Left lung (tissue), 4 donors: ENCODE measurements at regions not wholly inside any gene's neighbourhood (a gene's known extent, or its start where the extent isn't known, plus 50 kb on each side); places are given as distances from the start of the nearest gene placed in this dataset.

ENCODE experiments used
- ATAC-seq: fragments of 200-7000 bp; cut with Tn5 transposase; one replicate; pipeline ENCODE4 v1.9.1; 2020; ENCODE audit warnings: moderate library complexity
- DNase-seq, 4 donors: peaks; one replicate each; pipeline ENCODE4 v3.0.0-alpha.2; 2013 to 2020
- H3K27ac ChIP-seq, 2 donors: fragments of 200-600 bp; sonication (generic) in 1 of 2; one replicate each; pipeline versions ENCODE4 v1.5.0 to v1.8.0; 2020 to 2021
- H3K27me3 ChIP-seq, 2 donors: fragments of 200-600 bp; sonication (generic) in 1 of 2; one replicate each; pipeline versions ENCODE4 v1.5.0 to v1.8.0; 2020 to 2021
- H3K36me3 ChIP-seq, 2 donors: fragments of 200-600 bp; sonication (generic) in 1 of 2; one replicate each; pipeline versions ENCODE4 v1.5.0 to v1.8.0; 2020 to 2021
- H3K4me1 ChIP-seq, 2 donors: fragments of 200-600 bp; one replicate each; pipeline ENCODE4 v1.8.0; 2021
- H3K4me3 ChIP-seq, 2 donors: fragments of 200-600 bp; sonication (generic) in 1 of 2; one replicate each; pipeline versions ENCODE4 v1.5.0 to v1.8.0; 2020 to 2021; ENCODE audit warnings: mild to moderate bottlenecking in 1 of 2
- H3K9me3 ChIP-seq, 2 donors: fragments of 200-600 bp; sonication (generic) in 1 of 2; one replicate each; pipeline versions ENCODE4 v1.5.0 to v1.8.0; 2020 to 2021
- intact Hi-C, 2 donors: fragments of 100-400 bp; cut with DNase I; formaldehyde crosslinking; loops; one replicate each; pipeline versions ENCODE4 v1.11.2 to v1.14.2; 2022
- TF ChIP-seq, protein P1 (sequence below), 2 donors: fragments of 200-600 bp; sonication (generic) in 1 of 2; IDR thresholded peaks; one replicate each; pipeline versions ENCODE4 v1.5.0 to v1.8.0; 2021; ENCODE audit warnings: antibody characterized with exemption in 2 of 2
- donor health status: DM: no; HTN: yes; CAD: no.
- donor health status: DM: no; HTN: no; CAD: no.

DNA sequence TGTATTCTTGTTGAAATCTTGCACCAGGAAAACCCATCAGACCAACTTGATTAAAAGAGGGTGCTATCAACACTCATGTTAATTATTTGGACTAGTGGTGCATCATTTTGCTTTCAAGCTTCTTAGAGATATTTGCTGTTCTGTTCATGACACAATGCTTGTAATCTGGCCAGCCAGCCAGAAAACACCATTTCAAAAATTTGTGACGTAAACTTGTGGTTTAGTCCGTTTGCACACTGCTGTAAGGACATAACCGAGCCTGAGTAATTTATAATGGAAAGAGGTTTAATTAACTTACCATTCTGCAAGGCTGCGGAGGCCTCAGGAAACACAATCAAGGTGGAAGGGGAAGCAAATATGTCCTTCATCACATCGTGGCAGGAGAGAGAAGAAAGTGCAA lies 374.3 kb upstream of the TGFBR2 start:
- ATAC-seq = peak; percentile 22
- H3K27ac ChIP-seq = peak overlapping the region in 1 of 2 donors; percentile 28

DNA sequence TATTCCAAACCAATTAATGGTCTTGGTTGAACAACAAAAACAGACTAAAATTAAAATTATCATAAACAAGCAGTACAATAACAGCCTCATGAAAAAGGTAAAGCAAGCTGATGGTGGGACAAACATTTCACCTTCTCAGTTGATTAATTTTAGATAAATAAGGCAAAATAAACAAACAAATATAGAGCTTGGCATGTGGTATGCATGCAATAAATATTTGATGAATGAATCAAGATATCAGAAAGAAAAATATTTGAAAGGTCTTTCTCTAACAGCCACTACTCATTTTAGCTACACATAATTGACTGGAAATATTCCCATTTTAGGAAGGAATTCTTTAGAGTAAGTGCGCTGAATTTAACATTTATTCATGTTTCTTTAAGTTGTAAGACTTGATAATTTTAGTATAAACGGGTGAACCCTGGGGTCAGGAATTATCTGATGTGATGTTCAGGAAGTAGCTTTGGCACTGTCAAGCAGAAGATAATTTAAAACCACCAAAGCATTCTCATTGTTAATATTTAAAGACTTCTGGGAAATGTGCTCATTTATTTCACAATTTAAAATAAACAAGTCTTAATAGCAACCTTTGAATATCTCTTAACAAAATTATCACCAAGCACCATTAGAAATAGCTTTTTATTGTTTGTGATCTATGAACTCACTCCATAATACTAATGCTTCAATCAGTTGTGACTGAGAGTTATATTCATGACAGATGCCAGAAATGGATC lies 372.3 kb upstream of the TGFBR2 start:
- H3K4me3 ChIP-seq = no peak overlapping the region
- ATAC-seq = no peak
- H3K9me3 ChIP-seq = no peaks in the 10 kb centered on the region
- no peaks in the 10 kb centered on the region for H3K27me3 ChIP-seq
- no peaks in the 10 kb centered on the region for H3K36me3 ChIP-seq
- no peak for DNase-seq
- H3K27ac ChIP-seq = peak overlapping the region in 1 of 2 donors; percentile 41
- TF ChIP-seq, protein P1, sequence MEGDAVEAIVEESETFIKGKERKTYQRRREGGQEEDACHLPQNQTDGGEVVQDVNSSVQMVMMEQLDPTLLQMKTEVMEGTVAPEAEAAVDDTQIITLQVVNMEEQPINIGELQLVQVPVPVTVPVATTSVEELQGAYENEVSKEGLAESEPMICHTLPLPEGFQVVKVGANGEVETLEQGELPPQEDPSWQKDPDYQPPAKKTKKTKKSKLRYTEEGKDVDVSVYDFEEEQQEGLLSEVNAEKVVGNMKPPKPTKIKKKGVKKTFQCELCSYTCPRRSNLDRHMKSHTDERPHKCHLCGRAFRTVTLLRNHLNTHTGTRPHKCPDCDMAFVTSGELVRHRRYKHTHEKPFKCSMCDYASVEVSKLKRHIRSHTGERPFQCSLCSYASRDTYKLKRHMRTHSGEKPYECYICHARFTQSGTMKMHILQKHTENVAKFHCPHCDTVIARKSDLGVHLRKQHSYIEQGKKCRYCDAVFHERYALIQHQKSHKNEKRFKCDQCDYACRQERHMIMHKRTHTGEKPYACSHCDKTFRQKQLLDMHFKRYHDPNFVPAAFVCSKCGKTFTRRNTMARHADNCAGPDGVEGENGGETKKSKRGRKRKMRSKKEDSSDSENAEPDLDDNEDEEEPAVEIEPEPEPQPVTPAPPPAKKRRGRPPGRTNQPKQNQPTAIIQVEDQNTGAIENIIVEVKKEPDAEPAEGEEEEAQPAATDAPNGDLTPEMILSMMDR (IDR thresholded peaks at IDR 0.05) = no peak
- intact Hi-C loops = no loop called here
- peaks cover 0 to 18% of the 10 kb centered on the region in 2 donors for H3K4me1 ChIP-seq

More for the DNA sequence above, 374.3 kb upstream of the TGFBR2 start:
- DNase-seq = no peak
- H3K4me3 ChIP-seq = no peak overlapping the region
- intact Hi-C loops = no loop called here
- H3K9me3 ChIP-seq = no peaks in the 10 kb centered on the region
- H3K36me3 ChIP-seq = no peaks in the 10 kb centered on the region
- TF ChIP-seq, protein P1 (IDR thresholded peaks at IDR 0.05) = no peak
- peaks cover 13 to 37% of the 10 kb centered on the region in 2 donors for H3K4me1 ChIP-seq
- H3K27me3 ChIP-seq = no peaks in the 10 kb centered on the region

DNA sequence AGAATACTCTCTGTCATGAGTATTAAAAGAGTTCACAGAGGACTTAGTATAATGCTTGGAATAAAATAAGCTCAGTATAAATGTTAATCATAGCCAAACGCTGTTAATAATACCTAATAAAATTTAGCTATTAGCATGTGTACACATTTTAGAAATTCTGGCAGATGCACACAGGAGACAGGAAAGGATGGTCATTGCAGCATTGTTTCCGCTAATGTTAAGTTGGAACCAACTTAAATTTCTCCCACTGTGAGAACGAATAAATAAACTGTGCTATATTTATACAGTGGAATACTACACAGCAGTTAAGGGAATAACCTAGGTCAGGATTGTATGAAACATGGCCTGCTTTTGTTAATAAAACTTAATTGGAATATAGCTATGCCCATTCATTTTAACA lies 370.4 kb upstream of the TGFBR2 start:
- Histone ChIP-seq H3K4me1 (peaks cover 0 to 18% of the 10 kb centered on the region in 2 donors), H3K36me3 (no peaks in the 10 kb centered on the region), H3K27ac (no peak overlapping the region), H3K9me3 (no peaks in the 10 kb centered on the region), H3K27me3 (no peaks in the 10 kb centered on the region), H3K4me3 (no peak overlapping the region)
- TF ChIP-seq, protein P1 (IDR thresholded peaks at IDR 0.05) = no peak
- no peak for DNase-seq
- ATAC-seq = no peak
- intact Hi-C loops = no loop called here

DNA sequence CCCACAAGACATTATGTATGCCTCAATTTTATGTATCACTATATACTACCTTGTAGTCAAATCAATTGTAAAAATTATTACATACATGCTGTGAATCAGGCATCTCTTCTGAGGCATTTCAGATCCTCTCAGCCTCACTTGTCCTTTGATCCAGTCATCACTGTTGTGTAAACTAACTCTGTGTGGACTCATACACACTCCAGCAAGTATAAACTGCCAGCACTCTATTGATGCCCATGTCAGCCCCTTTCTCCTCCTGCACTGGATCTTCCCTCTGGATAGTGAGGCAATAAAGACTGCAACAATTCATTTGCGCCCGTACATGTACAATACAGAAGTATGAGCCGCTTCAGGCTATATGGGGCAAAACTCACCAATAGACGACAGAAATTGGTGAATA lies 364.7 kb upstream of the TGFBR2 start:
- Histone ChIP-seq H3K36me3 (no peaks in the 10 kb centered on the region), H3K27ac (no peak overlapping the region), H3K27me3 (no peaks in the 10 kb centered on the region), H3K4me1 (no peaks in the 10 kb centered on the region), H3K4me3 (no peak overlapping the region), H3K9me3 (no peaks in the 10 kb centered on the region)
- TF ChIP-seq, protein P1 (IDR thresholded peaks at IDR 0.05) = no peak
- intact Hi-C loops = no loop called here
- ATAC-seq = no peak
- DNase-seq = no peak

DNA sequence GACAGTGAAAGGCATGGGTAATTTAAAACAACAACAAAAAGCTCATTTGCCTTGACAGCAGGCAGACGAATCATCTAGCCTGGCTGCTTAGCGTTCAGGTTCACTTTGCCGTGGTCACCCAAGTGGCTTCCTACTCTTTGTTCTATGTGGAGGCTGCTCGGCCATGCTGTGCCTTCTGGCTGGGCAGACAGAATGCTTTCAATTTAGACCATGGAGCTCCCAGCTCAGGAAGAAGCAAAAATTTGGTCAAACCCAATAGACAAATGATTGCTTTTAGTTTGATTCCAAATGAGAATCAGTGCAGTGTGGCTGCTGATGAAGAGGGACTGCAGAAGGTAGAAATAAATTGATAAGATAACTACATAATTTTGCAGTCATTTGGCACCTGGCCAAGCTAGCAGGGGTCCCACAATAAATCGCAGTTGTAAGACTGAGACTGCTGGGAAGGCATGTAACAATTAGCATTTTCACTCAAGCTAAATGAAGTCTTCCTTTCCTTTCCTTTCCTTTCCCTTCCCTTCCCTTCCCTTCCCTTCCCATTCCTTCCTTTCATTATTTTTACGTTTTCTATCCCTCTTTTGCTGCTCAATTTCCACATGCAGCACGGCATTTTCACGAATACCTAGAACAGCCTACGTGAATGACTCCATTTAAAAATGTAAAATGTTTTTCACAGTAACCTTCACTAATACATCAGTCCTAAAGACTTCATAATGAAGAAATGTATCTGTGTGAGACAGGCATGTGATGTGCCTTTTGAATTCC lies 360.4 kb upstream of the TGFBR2 start:
- Histone ChIP-seq H3K27me3 (no peaks in the 10 kb centered on the region), H3K36me3 (no peaks in the 10 kb centered on the region), H3K9me3 (no peaks in the 10 kb centered on the region), H3K27ac (no peak overlapping the region), H3K4me1 (no peaks in the 10 kb centered on the region), H3K4me3 (no peak overlapping the region)
- intact Hi-C loops = no loop called here
- ATAC-seq (no peak), DNase-seq (no peak)
- TF ChIP-seq, protein P1 (IDR thresholded peaks at IDR 0.05) = no peak
